LHCN-M2 (cell line): ENCODE measurements at regions not wholly inside any gene's neighbourhood (a gene's known extent, or its start where the extent isn't known, plus 50 kb on each side); places are given as distances from the start of the nearest gene placed in this dataset.

Experiments used
- DNase-seq: peaks from one replicate; pipeline ENCODE4 v3.0.0-alpha.2; 2012; ENCODE audit warnings: low read depth

DNA sequence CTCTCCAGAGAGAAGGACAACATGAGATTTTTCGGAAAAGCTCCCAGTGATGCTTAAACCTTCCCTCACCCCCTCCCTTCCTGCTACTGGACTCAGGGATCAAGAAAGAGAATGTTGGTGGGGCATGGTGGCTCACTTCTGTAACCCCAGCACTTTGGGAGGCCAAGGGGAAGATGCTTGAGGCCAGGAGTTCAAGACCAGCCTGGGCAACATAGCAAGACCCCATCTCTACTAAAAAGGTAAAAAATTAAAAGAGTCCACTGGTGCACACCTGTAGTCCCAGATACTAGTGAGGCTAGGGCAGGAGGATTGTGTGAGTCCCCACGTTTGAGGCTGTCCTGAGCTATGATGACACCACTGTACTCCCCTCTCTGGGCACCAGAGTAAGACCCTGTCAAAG lies 162.9 kb upstream of the RAB4A start:
- DNase-seq = no peak

DNA sequence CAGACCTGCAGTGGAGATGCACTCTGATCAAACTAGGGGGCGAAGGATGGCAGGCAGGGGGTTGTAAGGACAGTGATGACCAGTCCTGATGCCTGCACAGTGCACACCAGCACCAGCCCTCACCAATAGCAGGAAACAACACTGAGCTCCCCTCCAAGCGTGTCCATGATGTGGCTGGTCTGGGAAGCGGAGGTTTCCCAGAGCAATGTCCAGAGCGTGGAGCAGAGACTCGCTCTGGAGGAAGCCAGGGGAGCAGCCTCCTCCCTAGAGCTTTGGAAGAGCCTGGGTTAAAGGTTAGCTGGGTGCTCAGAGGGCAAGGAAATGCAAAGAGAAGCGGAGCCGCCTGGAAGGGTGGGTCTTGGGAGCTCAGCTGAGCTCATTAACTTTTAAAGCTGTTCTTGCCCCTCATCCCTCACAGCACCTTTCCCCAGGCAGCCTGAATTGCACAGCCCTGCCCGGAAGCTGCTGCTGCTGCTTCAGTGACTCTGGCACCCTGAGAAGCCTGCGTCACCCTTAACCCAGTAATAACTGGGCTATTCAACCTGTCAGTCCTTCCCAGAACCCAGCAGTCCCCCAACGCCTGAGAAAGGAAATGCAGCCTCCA lies 162.2 kb upstream of the RAB4A start:
- DNase-seq = no peak

GRCh38 chr1:229109320-229109761 lies 161.6 kb upstream of the RAB4A start:
- no peak for DNase-seq

- DNase-seq = no peak
Measured at GRCh38 chr1:229110986-229111385, 159.9 kb upstream of the RAB4A start.

- no peak for DNase-seq
Measured at GRCh38 chr1:229111703-229112319, 159.1 kb upstream of the RAB4A start.

- no peak for DNase-seq
Measured at GRCh38 chr1:229112832-229113548, 157.9 kb upstream of the RAB4A start.

- no peak for DNase-seq
Measured at GRCh38 chr1:229114315-229114714, 156.6 kb upstream of the RAB4A start.

DNA sequence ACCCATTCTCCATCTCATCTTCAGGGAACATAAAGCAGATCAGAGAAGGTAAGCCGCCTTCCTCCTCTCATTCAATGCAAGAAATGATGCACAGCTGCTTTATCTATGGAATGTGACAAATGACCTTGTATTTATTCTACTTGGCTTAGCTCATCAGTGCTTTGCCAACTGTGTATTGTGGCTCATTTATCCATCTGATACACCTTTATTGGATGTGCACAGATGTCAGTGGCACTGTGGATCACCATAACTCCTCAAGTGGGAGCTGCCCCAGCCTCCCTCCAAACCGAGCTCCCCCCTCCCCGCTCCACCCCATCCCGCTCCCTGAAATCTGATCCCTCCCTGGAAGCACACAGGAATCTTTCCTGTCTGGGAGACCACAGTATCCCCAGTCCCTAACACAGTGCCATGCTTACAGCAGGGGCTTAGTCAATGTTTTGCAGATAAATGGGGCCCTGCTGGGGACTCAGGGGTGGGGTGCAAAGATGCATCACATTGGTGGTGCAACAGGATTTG lies 156.0 kb upstream of the RAB4A start:
- no peak for DNase-seq

GRCh38 chr1:229116114-229116513 lies 154.8 kb upstream of the RAB4A start:
- DNase-seq = no peak

DNA sequence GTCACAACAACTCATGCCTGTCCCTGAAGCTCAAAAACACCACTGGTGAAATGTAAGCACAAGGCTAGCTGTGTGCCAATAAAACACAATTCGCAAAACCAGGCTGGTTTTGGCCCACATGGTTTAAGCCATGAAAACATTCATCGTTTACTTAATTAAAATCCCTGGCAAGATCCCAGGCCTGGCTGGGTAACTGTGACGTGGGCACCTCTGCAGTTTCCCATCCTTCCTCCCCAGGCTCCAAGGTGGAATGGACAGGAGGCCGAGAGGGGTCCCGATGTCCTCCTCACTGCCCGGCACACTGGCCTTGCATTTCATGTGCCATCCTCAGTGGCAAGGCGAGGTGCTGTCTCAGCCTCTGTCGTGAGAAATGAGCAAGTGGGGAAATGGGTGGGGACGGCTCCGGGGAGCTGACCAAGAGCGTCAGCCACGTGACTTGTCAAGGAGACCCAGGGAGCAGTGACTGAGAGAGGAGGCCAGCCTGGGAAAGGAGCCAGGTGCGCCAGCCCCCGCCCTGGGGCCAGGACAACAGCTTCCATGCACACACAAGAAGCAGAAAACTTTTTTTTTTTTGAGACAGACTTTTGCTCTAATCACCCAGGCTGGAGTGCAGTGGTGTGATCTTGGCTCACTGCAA lies 153.1 kb upstream of the RAB4A start:
- no peak for DNase-seq

GRCh38 chr1:229118477-229119061 lies 152.3 kb upstream of the RAB4A start:
- DNase-seq = no peak

DNA sequence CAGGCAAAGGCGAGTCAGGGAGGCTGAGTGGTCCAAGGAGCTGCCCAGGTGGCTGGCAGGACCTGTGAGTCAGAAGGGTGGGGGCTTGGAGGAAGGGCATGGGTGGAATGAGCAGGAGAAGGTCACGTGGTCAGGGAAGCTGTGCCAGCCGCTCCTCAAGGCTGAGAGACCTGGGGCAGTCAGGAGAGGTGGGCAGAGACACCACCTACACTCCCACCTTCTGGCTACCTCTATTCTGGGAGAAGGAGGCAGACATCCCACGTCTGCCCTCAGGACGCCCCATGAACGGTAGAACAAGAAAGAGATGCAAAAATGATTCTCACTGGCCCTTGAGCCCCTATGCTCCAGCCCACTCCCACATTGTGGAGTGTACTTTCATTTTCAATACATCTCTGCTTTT lies 151.8 kb upstream of the RAB4A start:
- DNase-seq = no peak

DNA sequence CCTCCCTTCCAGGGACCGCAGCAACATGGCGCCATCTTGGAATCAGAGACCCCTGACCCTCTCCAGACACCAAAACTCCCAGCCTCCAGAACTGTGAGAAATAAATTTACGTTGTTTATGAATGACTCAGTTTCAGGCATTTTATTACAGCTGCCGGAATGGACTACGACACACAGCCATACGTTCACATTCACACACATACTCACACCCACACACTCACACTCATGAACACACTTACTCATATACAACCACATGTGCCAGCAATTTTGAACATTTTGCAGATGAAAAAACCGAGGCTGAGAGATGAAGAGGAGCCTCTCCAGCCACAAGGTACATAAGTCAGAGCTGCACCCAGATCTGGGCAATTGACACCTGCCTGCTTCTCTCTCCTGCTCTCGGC lies 151.0 kb upstream of the RAB4A start:
- DNase-seq = no peak

- no peak for DNase-seq
Measured at GRCh38 chr1:229121845-229122436, 149.0 kb upstream of the RAB4A start.

DNA sequence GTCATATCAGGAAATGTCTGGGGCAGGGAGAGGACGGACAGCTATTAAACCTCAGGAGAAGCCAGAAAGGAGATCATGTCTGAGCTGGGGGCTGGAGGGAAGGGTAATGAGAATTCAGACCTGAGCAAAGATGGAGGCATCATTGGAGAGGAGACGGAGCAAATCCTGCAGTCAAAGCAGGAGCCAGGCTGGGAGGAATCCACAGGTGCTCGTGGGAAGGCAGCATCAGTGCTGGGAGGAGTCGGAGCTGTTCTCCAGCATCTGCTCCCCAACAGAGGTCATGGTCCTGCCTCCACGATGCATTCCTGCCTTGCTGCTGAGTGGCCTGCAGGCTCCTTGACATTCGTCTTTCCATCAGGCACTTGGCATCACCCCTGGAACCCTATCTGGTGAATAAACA lies 148.3 kb upstream of the RAB4A start:
- no peak for DNase-seq

DNA sequence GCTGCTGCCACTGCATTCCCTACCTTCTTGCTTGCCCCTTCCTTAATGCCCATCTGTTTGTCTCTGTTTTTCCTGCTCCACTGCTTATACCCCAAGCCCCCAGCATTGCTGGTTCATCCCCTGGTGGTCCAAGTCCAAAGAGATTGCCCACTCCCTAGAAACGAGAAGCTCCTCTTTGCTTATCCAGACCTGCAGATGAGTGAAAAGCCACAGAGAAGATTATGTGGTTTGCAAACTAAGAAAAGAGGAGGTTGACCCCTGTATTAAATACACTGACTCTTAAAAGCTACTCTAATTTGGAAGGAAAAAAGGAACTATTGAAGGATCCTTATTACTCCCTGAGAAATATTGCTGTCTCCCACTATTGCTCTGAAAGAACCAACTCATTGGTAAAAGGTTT lies 146.8 kb upstream of the RAB4A start:
- DNase-seq = no peak

DNA sequence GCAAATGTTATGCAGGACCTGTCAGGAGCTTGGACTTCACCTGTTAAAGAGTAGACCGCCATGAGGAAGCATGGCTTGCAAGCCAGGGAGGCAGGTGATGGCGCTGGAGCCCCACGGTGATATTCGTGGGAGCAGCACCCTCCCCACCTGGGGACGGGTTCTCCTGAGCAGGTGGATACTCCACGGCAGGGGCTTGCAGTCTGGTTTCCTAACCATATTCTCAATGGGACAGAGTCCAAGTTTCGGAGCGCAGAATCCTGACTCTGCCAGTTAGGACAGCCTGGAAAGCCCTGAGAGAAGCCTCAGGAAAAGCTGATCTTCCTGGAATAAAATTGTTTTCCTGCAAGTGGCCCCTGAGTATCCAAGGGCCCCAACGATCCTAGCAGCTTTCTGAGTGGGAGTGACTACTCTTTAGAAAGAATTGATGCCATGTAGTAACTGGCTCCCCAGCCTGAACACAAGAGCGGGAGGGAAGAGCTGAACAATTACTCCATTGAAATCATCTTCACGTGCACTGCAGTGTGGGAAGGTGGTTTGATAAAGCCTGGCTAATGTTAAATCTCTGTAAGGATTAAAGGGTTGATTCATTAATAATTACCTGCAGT lies 146.3 kb upstream of the RAB4A start:
- no peak for DNase-seq

GRCh38 chr1:229127301-229127700 lies 143.6 kb upstream of the RAB4A start:
- DNase-seq = peak; percentile 5

GRCh38 chr1:229128066-229128608 lies 142.8 kb upstream of the RAB4A start:
- DNase-seq = no peak

GRCh38 chr1:229129301-229130027 lies 141.4 kb upstream of the RAB4A start:
- DNase-seq = no peak
